ENCODE measurements at regions not wholly inside any gene's neighbourhood (a gene's known extent, or its start where the extent isn't known, plus 50 kb on each side); places are given as distances from the start of the nearest gene placed in this dataset.

DNA sequence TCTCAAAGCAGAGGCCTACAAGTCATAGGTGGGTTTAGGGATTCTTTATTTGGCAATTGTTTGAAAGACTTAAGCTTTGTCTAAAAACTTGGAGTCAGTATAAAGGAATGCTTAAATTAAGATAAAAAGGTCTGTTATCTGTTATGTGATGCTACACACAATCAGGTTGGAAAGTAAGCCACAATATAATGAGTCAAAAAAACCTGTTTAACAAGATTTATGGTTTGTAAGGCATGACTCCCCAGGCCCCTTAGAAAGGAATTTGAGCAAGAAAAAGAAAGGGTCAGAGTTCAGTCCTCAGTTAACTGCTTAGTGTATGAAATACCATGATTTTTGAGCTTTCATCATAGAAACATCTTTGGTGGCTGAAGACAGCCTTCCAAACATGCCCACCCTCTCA is 66.8 kb upstream of the HMGN3 start:
- Histone ChIP-seq H2AFZ (ENCODE audit: low read length) (no peak overlapping the region), H3K9me3 (ENCODE audit: insufficient read depth, low read depth, low read length) (no peaks in the 10 kb centered on the region), H3K9me2 (replicated peaks; ENCODE audit: low read depth, low read length) (no peaks in the 10 kb centered on the region), H3F3A (ENCODE audit: low read depth) (no peaks in the 10 kb centered on the region), H3K4me1 (ENCODE audit: insufficient read depth, low read length, poor library complexity, severe bottlenecking) (no peaks in the 10 kb centered on the region), H3K9ac (ENCODE audit: low read depth, low read length, poor library complexity, severe bottlenecking) (no peak overlapping the region), H3K4me2 (ENCODE audit: low read depth, low read length, poor library complexity, severe bottlenecking) (no peak overlapping the region), H3K36me3 (ENCODE audit: insufficient read depth, low read length) (no peaks in the 10 kb centered on the region), H3K79me2 (ENCODE audit: insufficient read depth, low read length) (no peaks in the 10 kb centered on the region), H3K27me3 (ENCODE audit: insufficient read depth, low read length, poor library complexity, severe bottlenecking) (no peaks in the 10 kb centered on the region), H4K20me1 (ENCODE audit: insufficient read depth, low read length, poor library complexity, severe bottlenecking) (no peaks in the 10 kb centered on the region), H3K4me3 (ENCODE audit: low read length, poor library complexity, severe bottlenecking) (no peak overlapping the region)
- TF ChIP-seq, protein P1, sequence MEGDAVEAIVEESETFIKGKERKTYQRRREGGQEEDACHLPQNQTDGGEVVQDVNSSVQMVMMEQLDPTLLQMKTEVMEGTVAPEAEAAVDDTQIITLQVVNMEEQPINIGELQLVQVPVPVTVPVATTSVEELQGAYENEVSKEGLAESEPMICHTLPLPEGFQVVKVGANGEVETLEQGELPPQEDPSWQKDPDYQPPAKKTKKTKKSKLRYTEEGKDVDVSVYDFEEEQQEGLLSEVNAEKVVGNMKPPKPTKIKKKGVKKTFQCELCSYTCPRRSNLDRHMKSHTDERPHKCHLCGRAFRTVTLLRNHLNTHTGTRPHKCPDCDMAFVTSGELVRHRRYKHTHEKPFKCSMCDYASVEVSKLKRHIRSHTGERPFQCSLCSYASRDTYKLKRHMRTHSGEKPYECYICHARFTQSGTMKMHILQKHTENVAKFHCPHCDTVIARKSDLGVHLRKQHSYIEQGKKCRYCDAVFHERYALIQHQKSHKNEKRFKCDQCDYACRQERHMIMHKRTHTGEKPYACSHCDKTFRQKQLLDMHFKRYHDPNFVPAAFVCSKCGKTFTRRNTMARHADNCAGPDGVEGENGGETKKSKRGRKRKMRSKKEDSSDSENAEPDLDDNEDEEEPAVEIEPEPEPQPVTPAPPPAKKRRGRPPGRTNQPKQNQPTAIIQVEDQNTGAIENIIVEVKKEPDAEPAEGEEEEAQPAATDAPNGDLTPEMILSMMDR (conservative IDR thresholded peaks at IDR 0.05; ENCODE audit: low read length): no peak
- TF ChIP-seq EZH2phosphoT487 (IDR thresholded peaks at IDR 0.05; ENCODE audit: borderline replicate concordance): no peak

DNA sequence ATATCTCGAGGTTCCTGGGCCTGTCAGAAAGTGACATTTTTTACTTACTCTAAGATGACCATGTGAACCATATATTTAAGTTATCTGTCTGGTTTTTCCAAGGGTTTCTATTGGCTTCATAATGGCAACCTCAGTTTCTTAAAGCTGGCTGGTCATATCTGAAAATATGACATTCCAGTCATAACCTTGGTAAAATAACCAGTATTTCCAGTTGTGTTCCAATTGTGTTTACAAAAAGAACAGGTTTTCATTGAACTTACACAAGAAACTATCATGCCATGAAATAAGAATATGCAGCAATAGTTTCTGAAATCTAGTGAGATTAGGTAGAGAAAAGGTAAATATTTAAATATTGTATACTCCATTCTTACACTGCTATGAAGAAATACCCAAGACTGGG is 61.7 kb upstream of the HMGN3 start:
- Histone ChIP-seq H3K9me2 (replicated peaks; ENCODE audit: low read depth, low read length) (no peaks in the 10 kb centered on the region), H3K4me1 (ENCODE audit: insufficient read depth, low read length, poor library complexity, severe bottlenecking) (no peaks in the 10 kb centered on the region), H3K9me3 (ENCODE audit: insufficient read depth, low read depth, low read length) (no peaks in the 10 kb centered on the region), H3K79me2 (ENCODE audit: insufficient read depth, low read length) (no peaks in the 10 kb centered on the region), H3K9ac (ENCODE audit: low read depth, low read length, poor library complexity, severe bottlenecking) (no peak overlapping the region), H4K20me1 (ENCODE audit: insufficient read depth, low read length, poor library complexity, severe bottlenecking) (no peaks in the 10 kb centered on the region), H3K27me3 (ENCODE audit: insufficient read depth, low read length, poor library complexity, severe bottlenecking) (no peaks in the 10 kb centered on the region), H3K4me2 (ENCODE audit: low read depth, low read length, poor library complexity, severe bottlenecking) (no peak overlapping the region), H3K36me3 (ENCODE audit: insufficient read depth, low read length) (no peaks in the 10 kb centered on the region), H3K4me3 (ENCODE audit: low read length, poor library complexity, severe bottlenecking) (no peak overlapping the region), H3F3A (ENCODE audit: low read depth) (no peaks in the 10 kb centered on the region), H2AFZ (ENCODE audit: low read length) (no peak overlapping the region)
- no peak for TF ChIP-seq EZH2phosphoT487 (IDR thresholded peaks at IDR 0.05; ENCODE audit: borderline replicate concordance)
- TF ChIP-seq, protein P1 (conservative IDR thresholded peaks at IDR 0.05; ENCODE audit: low read length): no peak
